ENCODE measurements at regions not wholly inside any gene's neighbourhood (a gene's known extent, or its start where the extent isn't known, plus 50 kb on each side); places are given as distances from the start of the nearest gene placed in this dataset.

DNA sequence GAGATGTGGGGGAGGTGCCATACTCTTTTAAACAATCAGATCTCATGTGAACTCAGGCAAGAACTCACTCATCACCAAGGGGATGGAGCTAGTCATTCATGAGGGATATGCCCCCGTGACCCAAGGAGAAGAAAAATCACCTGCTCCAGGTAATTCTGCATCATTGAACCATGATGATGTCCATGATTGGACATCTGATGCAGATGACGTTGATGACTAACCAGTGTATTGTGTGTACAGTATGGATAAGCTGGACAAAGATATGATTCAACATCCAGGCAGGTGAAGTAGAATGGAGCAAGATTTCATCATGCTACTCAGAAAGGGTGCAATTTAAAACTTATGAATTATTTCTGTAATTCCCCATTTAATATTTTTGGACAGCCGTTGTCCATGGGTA is 286.4 kb upstream of the SMIM31 start:
- no peak for DNase-seq (ENCODE audit: extremely low read depth, insufficient read length)
- Histone ChIP-seq H3K4me3 (replicated peaks; ENCODE audit: low read depth, low read length) (no peak overlapping the region), H3K36me3 (ENCODE audit: control insufficient read depth, insufficient read depth, low read length) (no peaks in the 10 kb centered on the region), H3K27me3 (replicated peaks; ENCODE audit: control insufficient read depth, insufficient read depth, low read length) (no peaks in the 10 kb centered on the region)
- TF ChIP-seq, protein P1, sequence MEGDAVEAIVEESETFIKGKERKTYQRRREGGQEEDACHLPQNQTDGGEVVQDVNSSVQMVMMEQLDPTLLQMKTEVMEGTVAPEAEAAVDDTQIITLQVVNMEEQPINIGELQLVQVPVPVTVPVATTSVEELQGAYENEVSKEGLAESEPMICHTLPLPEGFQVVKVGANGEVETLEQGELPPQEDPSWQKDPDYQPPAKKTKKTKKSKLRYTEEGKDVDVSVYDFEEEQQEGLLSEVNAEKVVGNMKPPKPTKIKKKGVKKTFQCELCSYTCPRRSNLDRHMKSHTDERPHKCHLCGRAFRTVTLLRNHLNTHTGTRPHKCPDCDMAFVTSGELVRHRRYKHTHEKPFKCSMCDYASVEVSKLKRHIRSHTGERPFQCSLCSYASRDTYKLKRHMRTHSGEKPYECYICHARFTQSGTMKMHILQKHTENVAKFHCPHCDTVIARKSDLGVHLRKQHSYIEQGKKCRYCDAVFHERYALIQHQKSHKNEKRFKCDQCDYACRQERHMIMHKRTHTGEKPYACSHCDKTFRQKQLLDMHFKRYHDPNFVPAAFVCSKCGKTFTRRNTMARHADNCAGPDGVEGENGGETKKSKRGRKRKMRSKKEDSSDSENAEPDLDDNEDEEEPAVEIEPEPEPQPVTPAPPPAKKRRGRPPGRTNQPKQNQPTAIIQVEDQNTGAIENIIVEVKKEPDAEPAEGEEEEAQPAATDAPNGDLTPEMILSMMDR (IDR thresholded peaks at IDR 0.05; ENCODE audit: insufficient read depth, low read length, poor library complexity, severe bottlenecking): no peak

DNA sequence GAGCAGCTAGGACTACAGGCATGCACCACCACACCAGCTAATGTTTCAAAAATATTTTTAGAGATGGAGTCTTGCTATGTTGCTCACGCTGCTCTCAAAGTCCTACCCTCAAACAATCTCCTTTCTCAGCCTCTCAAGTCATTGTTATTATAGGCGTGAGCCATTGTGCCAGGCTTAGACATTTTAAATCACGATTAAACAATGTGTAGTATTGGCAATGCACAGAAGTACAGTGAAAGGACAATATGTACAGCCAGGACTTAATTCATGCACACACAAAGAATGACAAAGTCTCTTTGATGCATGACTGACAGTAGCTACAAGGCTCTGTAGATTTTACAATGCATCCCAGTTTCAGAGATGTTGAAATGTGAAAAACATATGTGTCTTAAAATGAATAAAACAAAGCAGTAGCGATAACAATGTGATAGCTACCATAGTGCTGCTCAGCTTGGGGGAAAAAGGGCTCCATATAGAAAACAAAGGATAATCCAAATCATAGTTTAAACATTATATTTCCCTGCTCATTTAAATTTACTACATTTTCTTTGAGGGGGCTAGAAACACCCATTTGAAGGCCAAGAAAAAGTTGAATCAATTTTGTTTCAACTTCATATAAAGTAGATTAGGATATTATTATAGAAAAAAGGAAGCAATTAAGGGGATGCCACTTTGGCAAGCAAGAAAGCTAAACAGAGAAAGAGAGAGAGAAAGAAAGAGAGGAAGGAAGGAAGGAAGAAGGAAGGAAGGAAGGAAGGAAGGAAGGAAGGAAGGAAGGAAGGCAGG is 272.4 kb upstream of the SMIM31 start:
- TF ChIP-seq, protein P1 (IDR thresholded peaks at IDR 0.05; ENCODE audit: insufficient read depth, low read length, poor library complexity, severe bottlenecking): no peak
- Histone ChIP-seq H3K4me3 (replicated peaks; ENCODE audit: low read depth, low read length) (no peak overlapping the region), H3K36me3 (ENCODE audit: control insufficient read depth, insufficient read depth, low read length) (no peaks in the 10 kb centered on the region), H3K27me3 (replicated peaks; ENCODE audit: control insufficient read depth, insufficient read depth, low read length) (no peaks in the 10 kb centered on the region)
- DNase-seq (ENCODE audit: extremely low read depth, insufficient read length): no peak

DNA sequence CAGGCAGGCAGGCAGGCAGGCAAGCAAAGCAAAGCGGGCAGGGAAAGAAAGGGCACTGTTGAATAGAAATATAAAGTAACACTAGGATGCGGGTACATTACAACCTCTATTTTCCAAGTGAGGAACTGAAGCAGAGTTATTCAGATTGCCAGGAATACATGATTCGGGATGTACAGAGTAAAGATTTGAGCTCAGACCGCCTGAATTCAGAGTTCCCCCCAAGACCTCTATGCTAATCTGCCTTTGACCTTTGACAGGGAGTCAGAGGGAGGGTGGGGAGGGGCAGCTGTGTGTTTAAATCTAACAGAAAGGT is 271.9 kb upstream of the SMIM31 start:
- TF ChIP-seq, protein P1 (IDR thresholded peaks at IDR 0.05; ENCODE audit: insufficient read depth, low read length, poor library complexity, severe bottlenecking): no peak
- no peaks in the 10 kb centered on the region for H3K27me3 ChIP-seq (replicated peaks; ENCODE audit: control insufficient read depth, insufficient read depth, low read length)
- DNase-seq (ENCODE audit: extremely low read depth, insufficient read length): no peak
- H3K36me3 ChIP-seq (ENCODE audit: control insufficient read depth, insufficient read depth, low read length): no peaks in the 10 kb centered on the region
- no peak overlapping the region for H3K4me3 ChIP-seq (replicated peaks; ENCODE audit: low read depth, low read length)

DNA sequence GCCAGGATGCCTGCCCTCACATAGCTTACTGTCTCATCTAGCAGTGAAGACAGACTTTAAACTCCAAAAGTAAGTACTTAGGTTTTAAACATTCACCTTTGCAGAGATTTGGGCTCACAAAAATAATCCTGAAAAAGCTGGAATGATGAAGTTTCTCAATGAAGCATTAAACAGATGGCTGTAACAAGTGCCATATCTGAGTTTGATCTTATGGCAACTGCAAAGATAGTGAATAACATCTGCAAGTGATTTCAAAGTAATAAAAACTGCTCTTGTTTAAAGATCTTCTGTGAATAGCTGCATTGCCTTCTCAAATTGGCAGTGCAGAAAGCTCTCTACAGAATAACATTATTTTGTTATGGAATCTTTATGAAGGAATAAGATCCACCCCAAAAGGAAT is 271.2 kb upstream of the SMIM31 start:
- H3K4me3 ChIP-seq (replicated peaks; ENCODE audit: low read depth, low read length): no peak overlapping the region
- TF ChIP-seq, protein P1 (IDR thresholded peaks at IDR 0.05; ENCODE audit: insufficient read depth, low read length, poor library complexity, severe bottlenecking): no peak
- H3K27me3 ChIP-seq (replicated peaks; ENCODE audit: control insufficient read depth, insufficient read depth, low read length): no peaks in the 10 kb centered on the region
- H3K36me3 ChIP-seq (ENCODE audit: control insufficient read depth, insufficient read depth, low read length): no peaks in the 10 kb centered on the region
- DNase-seq (ENCODE audit: extremely low read depth, insufficient read length): no peak

DNA sequence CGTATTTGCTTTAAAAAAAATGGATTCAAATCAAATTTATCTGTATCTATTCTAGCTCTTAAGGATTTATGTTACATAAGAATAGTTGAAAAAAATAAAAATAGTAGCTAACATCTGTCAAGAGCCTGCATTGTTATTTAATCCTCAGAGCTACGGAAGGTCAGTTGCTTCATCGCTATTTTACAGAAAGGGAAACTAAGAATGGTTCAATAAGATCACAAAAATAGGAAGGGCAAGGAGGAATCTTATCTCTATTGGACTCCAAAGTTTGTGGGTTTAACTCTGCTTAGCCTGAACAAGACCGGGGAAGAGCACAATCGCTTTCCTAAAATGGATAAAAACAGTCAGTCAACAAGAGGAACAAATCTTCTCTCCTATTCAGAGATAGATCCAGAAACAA is 270.2 kb upstream of the SMIM31 start:
- Histone ChIP-seq H3K36me3 (ENCODE audit: control insufficient read depth, insufficient read depth, low read length) (no peaks in the 10 kb centered on the region), H3K27me3 (replicated peaks; ENCODE audit: control insufficient read depth, insufficient read depth, low read length) (no peaks in the 10 kb centered on the region), H3K4me3 (replicated peaks; ENCODE audit: low read depth, low read length) (no peak overlapping the region)
- TF ChIP-seq, protein P1 (IDR thresholded peaks at IDR 0.05; ENCODE audit: insufficient read depth, low read length, poor library complexity, severe bottlenecking): no peak
- no peak for DNase-seq (ENCODE audit: extremely low read depth, insufficient read length)

DNA sequence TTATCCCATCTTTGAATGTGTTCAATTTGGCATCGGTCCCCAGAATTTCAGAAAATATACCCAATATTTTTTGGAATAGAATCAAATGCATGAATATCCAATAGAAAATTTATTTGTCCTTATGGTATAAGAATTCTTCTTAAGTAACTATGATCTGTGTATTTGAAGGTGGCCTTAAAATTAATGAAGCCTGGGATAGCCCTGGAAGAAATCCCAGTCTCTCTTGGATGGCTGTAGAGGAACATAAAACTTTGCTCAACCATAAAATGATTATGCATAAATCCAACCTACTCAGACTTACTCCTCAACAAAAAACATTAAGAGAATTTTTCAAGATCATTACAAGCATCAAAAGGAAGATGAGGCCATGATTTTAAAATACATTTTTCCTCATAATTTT is 269.4 kb upstream of the SMIM31 start:
- H3K4me3 ChIP-seq (replicated peaks; ENCODE audit: low read depth, low read length): no peak overlapping the region
- H3K27me3 ChIP-seq (replicated peaks; ENCODE audit: control insufficient read depth, insufficient read depth, low read length): no peaks in the 10 kb centered on the region
- no peak for DNase-seq (ENCODE audit: extremely low read depth, insufficient read length)
- no peaks in the 10 kb centered on the region for H3K36me3 ChIP-seq (ENCODE audit: control insufficient read depth, insufficient read depth, low read length)
- TF ChIP-seq, protein P1 (IDR thresholded peaks at IDR 0.05; ENCODE audit: insufficient read depth, low read length, poor library complexity, severe bottlenecking): no peak

All from GM06990 (cell line).